ENCODE measurements at regions not wholly inside any gene's neighbourhood (a gene's known extent, or its start where the extent isn't known, plus 50 kb on each side); places are given as distances from the start of the nearest gene placed in this dataset.
"Not testable (repeated sequence)": the region's sequence is repeated elsewhere in the genome, so short reads cannot be mapped to it uniquely, and the experiment has no call there.

GRCh38 chr7:149930374-149931068 lies 56.8 kb downstream of the ATP6V0E2 start:
- not testable (repeated sequence) for DNase-seq (ENCODE audit: low read depth, low spot score)

GRCh38 chr7:149933776-149934175 lies 60.0 kb downstream of the ATP6V0E2 start:
- DNase-seq (ENCODE audit: low read depth, low spot score): not testable (repeated sequence)

GRCh38 chr7:149947346-149947745 lies 73.6 kb downstream of the ATP6V0E2 start:
- not testable (repeated sequence) for DNase-seq (ENCODE audit: low read depth, low spot score)

- not testable (repeated sequence) for DNase-seq (ENCODE audit: low read depth, low spot score)
Measured at GRCh38 chr7:149948444-149948843, 74.7 kb downstream of the ATP6V0E2 start.

- not testable (repeated sequence) for DNase-seq (ENCODE audit: low read depth, low spot score)
Measured at GRCh38 chr7:149949863-149950577, 76.3 kb downstream of the ATP6V0E2 start.

- not testable (repeated sequence) for DNase-seq (ENCODE audit: low read depth, low spot score)
Measured at GRCh38 chr7:149950578-149950924, 76.8 kb downstream of the ATP6V0E2 start.

- DNase-seq (ENCODE audit: low read depth, low spot score): not testable (repeated sequence)
Measured at GRCh38 chr7:149951579-149951978, 77.8 kb downstream of the ATP6V0E2 start.

- DNase-seq (ENCODE audit: low read depth, low spot score): not testable (repeated sequence)
Measured at GRCh38 chr7:149958880-149959279, 85.1 kb downstream of the ATP6V0E2 start.

GRCh38 chr7:149960863-149961262 lies 87.1 kb downstream of the ATP6V0E2 start:
- not testable (repeated sequence) for DNase-seq (ENCODE audit: low read depth, low spot score)

GRCh38 chr7:149961878-149962277 lies 88.1 kb downstream of the ATP6V0E2 start:
- DNase-seq (ENCODE audit: low read depth, low spot score): not testable (repeated sequence)

GRCh38 chr7:149962685-149963319 lies 89.0 kb downstream of the ATP6V0E2 start:
- DNase-seq (ENCODE audit: low read depth, low spot score): not testable (repeated sequence)

GRCh38 chr7:149963985-149964384 lies 90.2 kb downstream of the ATP6V0E2 start:
- not testable (repeated sequence) for DNase-seq (ENCODE audit: low read depth, low spot score)

- not testable (repeated sequence) for DNase-seq (ENCODE audit: low read depth, low spot score)
Measured at GRCh38 chr7:149966444-149966843, 92.7 kb downstream of the ATP6V0E2 start.

- not testable (repeated sequence) for DNase-seq (ENCODE audit: low read depth, low spot score)
Measured at GRCh38 chr7:149972977-149973376, 99.2 kb downstream of the ATP6V0E2 start.

GRCh38 chr7:149973681-149974080 lies 99.9 kb downstream of the ATP6V0E2 start:
- DNase-seq (ENCODE audit: low read depth, low spot score): not testable (repeated sequence)

GRCh38 chr7:149975608-149976007 lies 101.8 kb downstream of the ATP6V0E2 start:
- DNase-seq (ENCODE audit: low read depth, low spot score): not testable (repeated sequence)

- not testable (repeated sequence) for DNase-seq (ENCODE audit: low read depth, low spot score)
Measured at GRCh38 chr7:149978537-149978936, 104.8 kb downstream of the ATP6V0E2 start.

GRCh38 chr7:149978944-149979343 lies 105.2 kb downstream of the ATP6V0E2 start:
- not testable (repeated sequence) for DNase-seq (ENCODE audit: low read depth, low spot score)

GRCh38 chr7:149982537-149983112 lies 108.9 kb downstream of the ATP6V0E2 start:
- not testable (repeated sequence) for DNase-seq (ENCODE audit: low read depth, low spot score)

- DNase-seq (ENCODE audit: low read depth, low spot score): not testable (repeated sequence)
Measured at GRCh38 chr7:149986866-149987265, 113.1 kb downstream of the ATP6V0E2 start.

- DNase-seq (ENCODE audit: low read depth, low spot score): not testable (repeated sequence)
Measured at GRCh38 chr7:149991652-149992302, 118.0 kb downstream of the ATP6V0E2 start.

Data from activated CD4-positive, CD25-positive, alpha-beta regulatory T cell treated with anti-CD3 and anti-CD28 coated beads, Interleukin-2, amount 50 U/mL, for 16 hours (primary cell).